ENCODE measurements at regions not wholly inside any gene's neighbourhood (a gene's known extent, or its start where the extent isn't known, plus 50 kb on each side); places are given as distances from the start of the nearest gene placed in this dataset.

DNA sequence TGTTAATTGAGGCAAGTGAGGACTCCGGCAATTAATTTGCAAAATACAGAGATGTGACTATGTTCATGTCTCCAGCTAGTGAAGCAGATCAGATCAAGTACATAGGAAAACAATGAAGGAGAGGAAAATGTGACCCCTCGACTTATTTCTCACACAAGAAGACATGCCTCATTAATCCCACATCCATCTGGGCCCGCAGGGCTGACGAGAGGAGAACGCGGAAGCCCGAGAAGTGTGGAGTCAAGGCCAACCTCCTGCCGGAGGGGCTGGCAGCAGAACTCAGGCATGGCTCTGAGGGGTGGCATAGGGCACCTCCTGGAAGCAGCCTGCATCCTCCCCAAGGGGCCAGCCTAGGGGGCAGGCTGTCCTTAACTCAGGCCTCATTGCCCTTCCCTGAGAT lies 54.4 kb downstream of the ZNF503 start:
- no peaks in the 10 kb centered on the region for H3K9me3 ChIP-seq (ENCODE audit: low read length)
- no peaks in the 10 kb centered on the region for H3K27me3 ChIP-seq (ENCODE audit: insufficient read depth, low read length, poor library complexity, severe bottlenecking)
- POLR2A ChIA-PET, result no interaction called here
- H3K27ac ChIP-seq (ENCODE audit: low read depth, low read length), result no peak overlapping the region
- Mint-ChIP-seq H3K9me3 (no peaks in the 10 kb centered on the region), H3K4me3 (no peak overlapping the region), H3K4me1 (no peaks in the 10 kb centered on the region), H3K36me3 (no peaks in the 10 kb centered on the region), H3K27ac (no peak overlapping the region), H3K27me3 (peaks cover 7 to 15% of the 10 kb centered on the region in 2 donors)
- no peaks in the 10 kb centered on the region for H3K4me1 ChIP-seq (ENCODE audit: insufficient read depth, low read length)
- H3K36me3 ChIP-seq (ENCODE audit: insufficient read depth, low read length), result no peaks in the 10 kb centered on the region
- H3K4me3 ChIP-seq (ENCODE audit: low read length), result no peak overlapping the region
- no peak for DNase-seq
- CTCF ChIA-PET, result no interaction called here

DNA sequence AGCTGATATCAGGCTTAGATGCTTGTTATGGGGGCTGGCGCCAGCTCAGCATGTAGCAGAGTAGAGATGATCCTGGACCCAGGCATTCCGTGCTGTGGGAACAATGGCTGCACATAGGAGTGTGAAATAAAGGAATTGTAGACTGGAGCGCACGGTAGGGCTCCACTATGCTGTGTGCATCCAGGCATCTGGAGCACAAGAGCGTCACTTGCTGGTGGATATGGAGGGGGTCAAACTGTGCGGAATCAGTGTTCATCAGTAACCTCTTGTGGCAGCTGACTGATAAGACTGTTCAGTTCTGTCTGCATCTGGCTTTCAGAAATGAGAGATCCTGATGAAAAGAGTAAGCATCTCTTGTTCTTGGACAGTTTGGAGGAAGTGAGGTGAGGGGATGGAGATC lies 55.8 kb downstream of the ZNF503 start:
- Mint-ChIP-seq H3K4me3 (no peak overlapping the region), H3K27me3 (peaks cover 7 to 16% of the 10 kb centered on the region in 2 donors)
- no peaks in the 10 kb centered on the region for H3K4me1 ChIP-seq (ENCODE audit: insufficient read depth, low read length)

DNA sequence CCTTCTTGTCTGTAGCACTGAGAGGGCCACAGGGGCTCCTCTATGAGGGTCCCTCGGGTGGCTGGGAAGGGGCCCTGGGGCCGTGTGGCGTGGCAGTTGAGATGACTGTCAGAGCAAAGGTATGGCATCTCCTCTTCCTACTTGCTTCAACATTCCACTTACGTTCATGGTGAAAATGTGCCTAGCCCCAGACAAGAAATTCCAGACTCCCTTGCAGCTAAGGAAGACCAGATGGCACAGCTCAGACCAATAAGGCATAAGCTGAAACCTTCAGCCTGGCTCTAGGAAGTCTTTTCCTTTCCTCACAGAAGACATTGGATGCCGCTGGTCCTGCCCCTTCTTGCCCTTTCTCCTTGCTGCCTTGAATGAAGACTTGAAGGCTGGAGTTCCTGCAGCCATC lies 57.4 kb downstream of the ZNF503 start:
- CTCF ChIA-PET, result no interaction called here
- no peak for DNase-seq
- Histone ChIP-seq H3K4me3 (ENCODE audit: low read length) (no peak overlapping the region), H3K9me3 (ENCODE audit: low read length) (no peaks in the 10 kb centered on the region), H3K27me3 (ENCODE audit: insufficient read depth, low read length, poor library complexity, severe bottlenecking) (no peaks in the 10 kb centered on the region), H3K36me3 (ENCODE audit: insufficient read depth, low read length) (no peaks in the 10 kb centered on the region), H3K4me1 (ENCODE audit: insufficient read depth, low read length) (no peaks in the 10 kb centered on the region), H3K27ac (ENCODE audit: low read depth, low read length) (no peak overlapping the region)
- H3K36me3 Mint-ChIP-seq, result no peaks in the 10 kb centered on the region
- H3K27me3 Mint-ChIP-seq, result peaks cover 7 to 25% of the 10 kb centered on the region in 2 donors
- H3K27ac Mint-ChIP-seq, result no peak overlapping the region
- H3K4me3 Mint-ChIP-seq, result no peak overlapping the region
- H3K9me3 Mint-ChIP-seq, result no peaks in the 10 kb centered on the region
- no peaks in the 10 kb centered on the region for H3K4me1 Mint-ChIP-seq
- POLR2A ChIA-PET, result no interaction called here

More for the DNA sequence above, 55.8 kb downstream of the ZNF503 start:
- CTCF ChIA-PET, result no interaction called here
- H3K9me3 ChIP-seq (ENCODE audit: low read length), result no peaks in the 10 kb centered on the region
- no peaks in the 10 kb centered on the region for H3K36me3 Mint-ChIP-seq
- no peak for DNase-seq
- no peaks in the 10 kb centered on the region for H3K9me3 Mint-ChIP-seq
- no peak overlapping the region for H3K27ac ChIP-seq (ENCODE audit: low read depth, low read length)
- no peaks in the 10 kb centered on the region for H3K36me3 ChIP-seq (ENCODE audit: insufficient read depth, low read length)
- H3K27ac Mint-ChIP-seq, result no peak overlapping the region
- POLR2A ChIA-PET, result no interaction called here
- H3K27me3 ChIP-seq (ENCODE audit: insufficient read depth, low read length, poor library complexity, severe bottlenecking), result no peaks in the 10 kb centered on the region
- H3K4me3 ChIP-seq (ENCODE audit: low read length), result no peak overlapping the region
- H3K4me1 Mint-ChIP-seq, result no peaks in the 10 kb centered on the region

DNA sequence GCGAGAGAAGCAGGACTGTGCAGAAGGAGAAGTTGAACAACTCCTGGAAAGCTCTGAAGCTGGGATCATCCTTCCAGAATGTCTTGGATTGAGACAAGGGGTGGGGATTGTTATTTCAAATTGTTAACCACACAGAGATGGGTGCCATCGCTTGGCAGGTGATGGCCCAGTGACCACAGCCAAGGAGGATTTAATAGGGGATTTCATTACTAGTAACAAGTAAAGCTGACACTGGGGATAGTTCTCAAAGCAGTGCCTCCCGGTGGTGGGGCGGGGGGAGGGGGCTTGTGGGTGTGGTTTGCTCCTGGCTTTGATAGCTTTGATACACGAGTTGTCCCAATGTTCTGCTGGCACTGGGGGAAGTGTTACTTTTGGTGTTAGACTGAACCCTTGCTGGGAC lies 59.2 kb downstream of the ZNF503 start:
- no peak for DNase-seq
- Mint-ChIP-seq H3K4me1 (no peaks in the 10 kb centered on the region), H3K27me3 (peaks cover 6 to 32% of the 10 kb centered on the region in 2 donors), H3K9me3 (no peaks in the 10 kb centered on the region), H3K27ac (no peak overlapping the region), H3K36me3 (no peaks in the 10 kb centered on the region), H3K4me3 (no peak overlapping the region)
- Histone ChIP-seq H3K27ac (ENCODE audit: low read depth, low read length) (no peak overlapping the region), H3K9me3 (ENCODE audit: low read length) (no peaks in the 10 kb centered on the region), H3K4me3 (ENCODE audit: low read length) (no peak overlapping the region), H3K27me3 (ENCODE audit: insufficient read depth, low read length, poor library complexity, severe bottlenecking) (no peaks in the 10 kb centered on the region), H3K36me3 (ENCODE audit: insufficient read depth, low read length) (no peaks in the 10 kb centered on the region), H3K4me1 (ENCODE audit: insufficient read depth, low read length) (no peaks in the 10 kb centered on the region)
- ChIA-PET POLR2A (no interaction called here), CTCF (no interaction called here)

DNA sequence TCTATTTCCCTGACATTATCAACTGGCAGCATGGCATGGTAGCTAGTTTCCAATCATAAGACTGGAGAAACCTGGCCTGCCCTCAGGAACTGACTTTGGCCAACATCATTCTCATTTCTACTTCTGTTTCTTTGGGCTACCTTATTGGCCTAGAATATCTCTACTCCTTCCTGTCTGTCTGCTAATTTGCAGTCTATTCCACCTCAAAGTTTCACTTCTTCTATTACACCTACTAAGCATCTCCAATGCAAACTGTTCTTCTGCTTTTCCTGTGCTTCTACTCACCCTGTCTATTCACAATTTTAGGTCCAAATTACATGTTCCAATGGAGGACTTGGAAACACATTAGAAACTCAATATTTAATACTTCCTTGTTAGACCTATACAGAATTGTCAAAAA lies 65.6 kb downstream of the ZNF503 start:
- H3K36me3 ChIP-seq (ENCODE audit: insufficient read depth, low read length), result no peaks in the 10 kb centered on the region
- Mint-ChIP-seq H3K27me3 (peaks cover 6 to 38% of the 10 kb centered on the region in 2 donors), H3K9me3 (peaks cover 0 to 5% (median 0%) of the 10 kb centered on the region in 5 donors), H3K4me1 (no peaks in the 10 kb centered on the region), H3K4me3 (no peak overlapping the region), H3K36me3 (no peaks in the 10 kb centered on the region), H3K27ac (no peak overlapping the region)
- no peaks in the 10 kb centered on the region for H3K27me3 ChIP-seq (ENCODE audit: insufficient read depth, low read length, poor library complexity, severe bottlenecking)
- no peak for DNase-seq
- ChIA-PET POLR2A (no interaction called here), CTCF (no interaction called here)
- no peak overlapping the region for H3K4me3 ChIP-seq (ENCODE audit: low read length)
- H3K4me1 ChIP-seq (ENCODE audit: insufficient read depth, low read length), result no peaks in the 10 kb centered on the region
- H3K9me3 ChIP-seq (ENCODE audit: low read length), result no peaks in the 10 kb centered on the region
- no peak overlapping the region for H3K27ac ChIP-seq (ENCODE audit: low read depth, low read length)

DNA sequence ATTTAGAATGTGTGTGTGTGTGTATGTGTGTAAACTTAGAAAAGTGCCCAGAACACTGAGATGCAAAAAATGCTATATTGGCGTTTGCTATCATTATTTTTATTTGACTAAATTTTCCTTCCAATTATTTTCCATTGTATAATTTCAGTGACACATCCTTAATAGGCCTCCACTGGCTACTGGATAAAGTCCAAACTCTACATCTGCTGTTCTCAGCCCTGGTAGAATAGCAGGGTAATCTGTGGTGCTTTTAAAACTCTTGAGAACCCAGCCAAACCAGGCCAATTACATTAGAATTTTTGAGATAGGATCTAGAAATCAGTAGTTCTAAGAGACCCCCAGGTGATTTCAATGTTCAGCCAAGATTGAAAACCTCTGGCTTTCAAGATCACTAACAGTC lies 66.4 kb downstream of the ZNF503 start:
- H3K9me3 ChIP-seq (ENCODE audit: low read length), result no peaks in the 10 kb centered on the region
- no peaks in the 10 kb centered on the region for H3K36me3 ChIP-seq (ENCODE audit: insufficient read depth, low read length)
- no peak overlapping the region for H3K27ac Mint-ChIP-seq
- no peaks in the 10 kb centered on the region for H3K4me1 Mint-ChIP-seq
- H3K9me3 Mint-ChIP-seq, result peaks cover 0 to 5% (median 0%) of the 10 kb centered on the region in 5 donors
- H3K27me3 Mint-ChIP-seq, result peaks cover 6 to 42% of the 10 kb centered on the region in 2 donors
- H3K27ac ChIP-seq (ENCODE audit: low read depth, low read length), result no peak overlapping the region
- no peak overlapping the region for H3K4me3 Mint-ChIP-seq
- no peaks in the 10 kb centered on the region for H3K27me3 ChIP-seq (ENCODE audit: insufficient read depth, low read length, poor library complexity, severe bottlenecking)
- no peaks in the 10 kb centered on the region for H3K36me3 Mint-ChIP-seq
- POLR2A ChIA-PET, result no interaction called here
- no peaks in the 10 kb centered on the region for H3K4me1 ChIP-seq (ENCODE audit: insufficient read depth, low read length)
- no peak for DNase-seq
- H3K4me3 ChIP-seq (ENCODE audit: low read length), result no peak overlapping the region
- CTCF ChIA-PET, result no interaction called here

DNA sequence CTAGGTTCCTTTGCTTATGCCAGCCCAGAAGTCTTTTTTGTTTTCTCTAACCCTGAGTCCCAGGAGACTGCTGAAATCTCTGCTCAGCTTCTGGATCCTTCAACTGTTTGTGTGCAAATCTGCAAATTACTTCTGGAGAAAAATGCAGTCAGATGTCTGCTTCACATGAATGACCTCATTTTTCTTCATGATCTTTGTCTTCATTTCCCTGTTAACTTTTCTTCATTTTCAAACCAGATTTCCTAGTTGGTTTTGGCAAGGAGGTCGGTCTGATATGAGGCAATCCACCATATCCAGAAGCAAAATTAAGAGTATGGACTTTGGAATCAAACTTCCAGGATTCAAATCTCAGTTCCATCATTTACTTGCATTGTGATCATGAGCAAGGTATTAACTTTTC lies 66.8 kb downstream of the ZNF503 start:
- ChIA-PET POLR2A (no interaction called here), CTCF (no interaction called here)
- Histone ChIP-seq H3K9me3 (ENCODE audit: low read length) (no peaks in the 10 kb centered on the region), H3K4me1 (ENCODE audit: insufficient read depth, low read length) (no peaks in the 10 kb centered on the region), H3K27me3 (ENCODE audit: insufficient read depth, low read length, poor library complexity, severe bottlenecking) (no peaks in the 10 kb centered on the region), H3K4me3 (ENCODE audit: low read length) (no peak overlapping the region), H3K36me3 (ENCODE audit: insufficient read depth, low read length) (no peaks in the 10 kb centered on the region), H3K27ac (ENCODE audit: low read depth, low read length) (no peak overlapping the region)
- peaks cover 0 to 5% (median 0%) of the 10 kb centered on the region in 5 donors for H3K9me3 Mint-ChIP-seq
- H3K36me3 Mint-ChIP-seq, result no peaks in the 10 kb centered on the region
- peak overlapping the region in 1 of 8 donors; percentile 12 for H3K27ac Mint-ChIP-seq
- H3K4me3 Mint-ChIP-seq, result no peak overlapping the region
- no peak for DNase-seq
- H3K27me3 Mint-ChIP-seq, result peaks cover 10 to 44% of the 10 kb centered on the region in 2 donors
- no peaks in the 10 kb centered on the region for H3K4me1 Mint-ChIP-seq

DNA sequence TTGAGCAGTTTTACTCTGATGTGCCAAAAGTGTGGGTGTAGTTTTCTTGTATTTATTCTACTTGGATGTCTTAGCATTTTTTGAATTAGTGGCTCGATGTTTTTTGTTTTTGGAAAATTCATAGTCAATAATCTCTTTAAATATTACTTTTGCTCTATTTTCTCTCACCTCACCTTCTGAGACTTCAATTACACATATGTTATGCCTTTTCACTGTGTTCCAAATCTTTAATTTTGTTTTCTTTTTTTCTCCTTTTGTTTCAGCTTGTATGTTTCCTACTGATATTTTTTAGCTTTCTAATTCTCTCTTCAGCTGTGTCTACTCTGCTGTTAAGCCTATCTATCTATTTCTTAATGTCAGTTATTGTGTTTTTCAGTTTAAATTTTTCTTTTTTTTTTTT lies 69.5 kb downstream of the ZNF503 start:
- Mint-ChIP-seq H3K27ac (no peak overlapping the region), H3K27me3 (peaks cover 15 to 37% of the 10 kb centered on the region in 2 donors), H3K4me1 (no peaks in the 10 kb centered on the region), H3K9me3 (peaks cover 0 to 5% (median 0%) of the 10 kb centered on the region in 5 donors), H3K36me3 (no peaks in the 10 kb centered on the region), H3K4me3 (no peak overlapping the region)
- CTCF ChIA-PET, result no interaction called here
- DNase-seq, result no peak
- Histone ChIP-seq H3K4me3 (ENCODE audit: low read length) (no peak overlapping the region), H3K9me3 (ENCODE audit: low read length) (no peaks in the 10 kb centered on the region), H3K4me1 (ENCODE audit: insufficient read depth, low read length) (no peaks in the 10 kb centered on the region), H3K36me3 (ENCODE audit: insufficient read depth, low read length) (no peaks in the 10 kb centered on the region), H3K27me3 (ENCODE audit: insufficient read depth, low read length, poor library complexity, severe bottlenecking) (no peaks in the 10 kb centered on the region), H3K27ac (ENCODE audit: low read depth, low read length) (no peak overlapping the region)
- POLR2A ChIA-PET, result no interaction called here

DNA sequence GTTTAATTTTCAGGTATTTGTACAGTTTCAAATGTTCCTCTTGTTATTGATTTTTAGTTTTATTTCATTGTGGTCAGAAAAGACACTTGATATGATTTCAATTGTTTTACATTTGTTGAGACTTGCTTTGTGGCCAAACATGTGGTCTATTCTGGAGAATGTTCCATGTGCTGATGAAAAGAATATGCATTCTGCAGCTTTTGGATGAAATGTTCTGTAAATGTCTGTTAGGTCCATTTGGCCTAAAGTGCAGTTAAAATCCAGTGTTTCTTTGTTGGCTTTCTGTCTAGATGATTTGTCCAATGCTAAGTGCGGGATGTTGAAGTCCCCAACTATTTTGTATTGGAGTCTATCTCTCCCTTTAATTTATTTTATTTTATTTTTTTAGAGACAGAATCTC lies 70.5 kb downstream of the ZNF503 start:
- Mint-ChIP-seq H3K4me3 (no peak overlapping the region), H3K9me3 (peaks cover 0 to 5% (median 0%) of the 10 kb centered on the region in 5 donors), H3K4me1 (no peaks in the 10 kb centered on the region), H3K36me3 (no peaks in the 10 kb centered on the region), H3K27ac (no peak overlapping the region), H3K27me3 (peaks cover 15 to 37% of the 10 kb centered on the region in 2 donors)
- no peak overlapping the region for H3K27ac ChIP-seq (ENCODE audit: low read depth, low read length)
- ChIA-PET POLR2A (no interaction called here), CTCF (no interaction called here)
- H3K36me3 ChIP-seq (ENCODE audit: insufficient read depth, low read length), result no peaks in the 10 kb centered on the region
- H3K4me1 ChIP-seq (ENCODE audit: insufficient read depth, low read length), result no peaks in the 10 kb centered on the region
- H3K9me3 ChIP-seq (ENCODE audit: low read length), result no peaks in the 10 kb centered on the region
- H3K27me3 ChIP-seq (ENCODE audit: insufficient read depth, low read length, poor library complexity, severe bottlenecking), result no peaks in the 10 kb centered on the region
- no peak for DNase-seq
- H3K4me3 ChIP-seq (ENCODE audit: low read length), result no peak overlapping the region
